CD4-positive, alpha-beta T cell treated with Interleukin-12 subunit alpha and Interleukin-12 subunit beta, for 1 hour (primary cell): ENCODE measurements at regions not wholly inside any gene's neighbourhood (a gene's known extent, or its start where the extent isn't known, plus 50 kb on each side); places are given as distances from the start of the nearest gene placed in this dataset.
"Not testable (repeated sequence)": the region's sequence is repeated elsewhere in the genome, so short reads cannot be mapped to it uniquely, and the experiment has no call there.

ENCODE experiments used
- DNase-seq: peaks from one replicate; pipeline ENCODE4 v3.0.0-alpha.2; 2020

- peak; percentile 49 for DNase-seq
Measured at GRCh38 chr3:157618075-157618760, 115.0 kb upstream of the VEPH1 start.

GRCh38 chr3:157614896-157615295 lies 111.7 kb upstream of the VEPH1 start:
- no peak for DNase-seq

- DNase-seq = no peak
Measured at GRCh38 chr3:157611536-157612076, 108.4 kb upstream of the VEPH1 start.

- DNase-seq = no peak
Measured at GRCh38 chr3:157610876-157611535, 107.8 kb upstream of the VEPH1 start.

- DNase-seq = no peak
Measured at GRCh38 chr3:157607826-157608405, 104.7 kb upstream of the VEPH1 start.

GRCh38 chr3:157606852-157607197 lies 103.6 kb upstream of the VEPH1 start:
- no peak for DNase-seq

- DNase-seq = peak; percentile 52
Measured at GRCh38 chr3:157606011-157606851, 103.0 kb upstream of the VEPH1 start.

GRCh38 chr3:157605356-157605755 lies 102.1 kb upstream of the VEPH1 start:
- no peak for DNase-seq

- no peak for DNase-seq
Measured at GRCh38 chr3:157602424-157602823, 99.2 kb upstream of the VEPH1 start.

- DNase-seq = no peak
Measured at GRCh38 chr3:157595259-157595658, 92.0 kb upstream of the VEPH1 start.

GRCh38 chr3:157594413-157594812 lies 91.2 kb upstream of the VEPH1 start:
- DNase-seq = no peak

- DNase-seq = no peak
Measured at GRCh38 chr3:157592769-157593168, 89.6 kb upstream of the VEPH1 start.

GRCh38 chr3:157590273-157590672 lies 87.1 kb upstream of the VEPH1 start:
- no peak for DNase-seq

GRCh38 chr3:157589211-157589610 lies 86.0 kb upstream of the VEPH1 start:
- DNase-seq = no peak

GRCh38 chr3:157588386-157589060 lies 85.3 kb upstream of the VEPH1 start:
- DNase-seq = no peak

GRCh38 chr3:157586293-157586692 lies 83.1 kb upstream of the VEPH1 start:
- no peak for DNase-seq

- no peak for DNase-seq
Measured at GRCh38 chr3:157585386-157585785, 82.2 kb upstream of the VEPH1 start.

GRCh38 chr3:157582637-157582973 lies 79.4 kb upstream of the VEPH1 start:
- DNase-seq = no peak

- DNase-seq = not testable (repeated sequence)
Measured at GRCh38 chr3:157581956-157582636, 78.9 kb upstream of the VEPH1 start.

- DNase-seq = no peak
Measured at GRCh38 chr3:157581371-157581770, 78.2 kb upstream of the VEPH1 start.

- no peak for DNase-seq
Measured at GRCh38 chr3:157578181-157578580, 75.0 kb upstream of the VEPH1 start.

- DNase-seq = no peak
Measured at GRCh38 chr3:157574531-157574930, 71.3 kb upstream of the VEPH1 start.
